Mucosa of descending colon (tissue), 3 donors: ENCODE measurements at regions not wholly inside any gene's neighbourhood (a gene's known extent, or its start where the extent isn't known, plus 50 kb on each side); places are given as distances from the start of the nearest gene placed in this dataset.

Experiments used
- ATAC-seq: fragments of 200-7000 bp; cut with Tn5 transposase; one replicate; pipeline ENCODE4 v1.9.1; 2020; ENCODE audit warnings: mild to moderate bottlenecking, moderate library complexity
- DNase-seq, 3 donors: peaks; one replicate each; pipeline ENCODE4 v3.0.0-alpha.2; 2020
- H3K36me3 ChIP-seq: fragments of 200-600 bp; one replicate; pipeline ENCODE4 v1.8.0; 2021; ENCODE audit warnings: low read depth, mild to moderate bottlenecking
- H3K4me1 ChIP-seq: fragments of 200-600 bp; one replicate; pipeline ENCODE4 v1.8.0; 2021; ENCODE audit warnings: low read depth, mild to moderate bottlenecking
- H3K4me3 ChIP-seq: fragments of 200-600 bp; one replicate; pipeline ENCODE4 v1.8.0; 2021; ENCODE audit warnings: mild to moderate bottlenecking
- H3K9me3 ChIP-seq: fragments of 200-600 bp; one replicate; pipeline ENCODE4 v1.8.0; 2021; ENCODE audit warnings: mild to moderate bottlenecking
- CTCF ChIP-seq: fragments of 200-600 bp; IDR thresholded peaks from one replicate; pipeline ENCODE4 v1.8.0; 2022; ENCODE audit warnings: antibody characterized with exemption, mild to moderate bottlenecking
- intact Hi-C, 2 donors: fragments of 100-400 bp; cut with DNase I in 1 of 2; cut with micrococcal nuclease in 1 of 2; formaldehyde crosslinking; loops; one replicate each; pipeline versions ENCODE4 v1.11.0 to v1.11.1; 2022; cut with DNase I, micrococcal nuclease
- donor health status: DM: no; HTN: no; CAD: no; lungs with moderate emphysema.
- donor health status: DM: no; HTN: no; CAD: no.
- donor health status: DM: no; HTN: yes; CAD: no.

GRCh38 chr19:27901078-27901477, 1311.9 kb downstream of the UQCRFS1 start:
- no peak overlapping the region for H3K4me3 ChIP-seq
- H3K4me1 ChIP-seq, result no peaks in the 10 kb centered on the region
- intact Hi-C loops, result no loop called here
- DNase-seq (no peak), ATAC-seq (no peak)
- H3K9me3 ChIP-seq, result no peaks in the 10 kb centered on the region
- no peaks in the 10 kb centered on the region for H3K36me3 ChIP-seq
- no peak for TF ChIP-seq CTCF

GRCh38 chr19:27896091-27896490, 1316.9 kb downstream of the UQCRFS1 start:
- no peak for TF ChIP-seq CTCF
- no peak for ATAC-seq
- Histone ChIP-seq H3K4me1 (no peaks in the 10 kb centered on the region), H3K36me3 (no peaks in the 10 kb centered on the region), H3K4me3 (no peak overlapping the region), H3K9me3 (no peaks in the 10 kb centered on the region)
- no peak for DNase-seq
- intact Hi-C loops, result no loop called here

- no peaks in the 10 kb centered on the region for H3K9me3 ChIP-seq
- H3K36me3 ChIP-seq, result no peaks in the 10 kb centered on the region
- no peak for TF ChIP-seq CTCF
- ATAC-seq, result no peak
- no peaks in the 10 kb centered on the region for H3K4me1 ChIP-seq
- intact Hi-C loops, result no loop called here
- DNase-seq, result no peak
- no peak overlapping the region for H3K4me3 ChIP-seq
These were observed 1317.8 kb downstream of the UQCRFS1 start for GRCh38 chr19:27894906-27895754.

- DNase-seq (no peak), ATAC-seq (no peak)
- TF ChIP-seq CTCF, result no peak
- no peaks in the 10 kb centered on the region for H3K36me3 ChIP-seq
- H3K4me3 ChIP-seq, result no peak overlapping the region
- intact Hi-C loops, result no loop called here
- H3K9me3 ChIP-seq, result peaks cover 5% of the 10 kb centered on the region
- H3K4me1 ChIP-seq, result no peaks in the 10 kb centered on the region
These were observed 1320.5 kb downstream of the UQCRFS1 start for GRCh38 chr19:27892500-27892899.

GRCh38 chr19:27891411-27891810, 1321.5 kb downstream of the UQCRFS1 start:
- Histone ChIP-seq H3K4me1 (no peaks in the 10 kb centered on the region), H3K9me3 (peaks cover 9% of the 10 kb centered on the region), H3K4me3 (no peak overlapping the region), H3K36me3 (no peaks in the 10 kb centered on the region)
- no peak for ATAC-seq
- DNase-seq, result no peak
- intact Hi-C loops, result no loop called here
- TF ChIP-seq CTCF, result no peak

GRCh38 chr19:27890696-27891095, 1322.3 kb downstream of the UQCRFS1 start:
- intact Hi-C loops, result no loop called here
- Histone ChIP-seq H3K36me3 (no peaks in the 10 kb centered on the region), H3K4me1 (no peaks in the 10 kb centered on the region), H3K9me3 (peaks cover 9% of the 10 kb centered on the region), H3K4me3 (no peak overlapping the region)
- TF ChIP-seq CTCF, result no peak
- ATAC-seq (no peak), DNase-seq (no peak)
